HG02571 (cell line): ENCODE measurements at regions not wholly inside any gene's neighbourhood (a gene's known extent, or its start where the extent isn't known, plus 50 kb on each side); places are given as distances from the start of the nearest gene placed in this dataset.

Experiments
- ATAC-seq: cut with Tn5 transposase; IDR thresholded peaks from one replicate; pipeline ENCODE4 v1.9.1; 2021; ENCODE audit warnings: mild to moderate bottlenecking, moderate library complexity; ENCODE audit not compliant: unreplicated experiment

GRCh38 chr11:112581747-112582146 lies 321.1 kb upstream of the PLET1 start:
- no peak for ATAC-seq

GRCh38 chr11:112582366-112582765 lies 321.7 kb upstream of the PLET1 start:
- ATAC-seq, result no peak

GRCh38 chr11:112583261-112583893 lies 322.7 kb upstream of the PLET1 start:
- peak; percentile 79 for ATAC-seq

GRCh38 chr11:112584672-112585071 lies 324.0 kb upstream of the PLET1 start:
- no peak for ATAC-seq

- no peak for ATAC-seq
Measured at GRCh38 chr11:112587664-112588063, 327.0 kb upstream of the PLET1 start.

GRCh38 chr11:112588252-112588694 lies 327.6 kb upstream of the PLET1 start:
- no peak for ATAC-seq

GRCh38 chr11:112589155-112589554 lies 328.5 kb upstream of the PLET1 start:
- no peak for ATAC-seq

- no peak for ATAC-seq
Measured at GRCh38 chr11:112590764-112591163, 330.1 kb upstream of the PLET1 start.

GRCh38 chr11:112593440-112593839 lies 332.8 kb upstream of the PLET1 start:
- no peak for ATAC-seq

- no peak for ATAC-seq
Measured at GRCh38 chr11:112596324-112596723, 335.7 kb upstream of the PLET1 start.

GRCh38 chr11:112597286-112597790 lies 336.7 kb upstream of the PLET1 start:
- ATAC-seq, result no peak

- no peak for ATAC-seq
Measured at GRCh38 chr11:112599265-112599664, 338.6 kb upstream of the PLET1 start.

- no peak for ATAC-seq
Measured at GRCh38 chr11:112599856-112600533, 339.3 kb upstream of the PLET1 start.

- no peak for ATAC-seq
Measured at GRCh38 chr11:112605093-112605666, 344.5 kb upstream of the PLET1 start.

GRCh38 chr11:112606656-112607055 lies 346.0 kb upstream of the PLET1 start:
- ATAC-seq, result no peak

GRCh38 chr11:112608509-112608908 lies 347.8 kb upstream of the PLET1 start:
- ATAC-seq, result no peak

GRCh38 chr11:112610494-112610893 lies 349.8 kb upstream of the PLET1 start:
- no peak for ATAC-seq

GRCh38 chr11:112610996-112611750 lies 350.0 kb upstream of the NCAM1 start:
- no peak for ATAC-seq

GRCh38 chr11:112611771-112612170 lies 349.4 kb upstream of the NCAM1 start:
- ATAC-seq, result no peak

GRCh38 chr11:112612250-112612849 lies 348.9 kb upstream of the NCAM1 start:
- no peak for ATAC-seq
